Astrocyte of the spinal cord (primary cell): ENCODE measurements at regions not wholly inside any gene's neighbourhood (a gene's known extent, or its start where the extent isn't known, plus 50 kb on each side); places are given as distances from the start of the nearest gene placed in this dataset.

Source experiments
- DNase-seq: peaks from one replicate; pipeline ENCODE4 v3.0.0; 2011; ENCODE audit warnings: low read depth, low spot score
- H3K4me3 ChIP-seq: 2 replicates; pipeline ENCODE4 v1.5.1; 2011; ENCODE audit warnings: low read depth, mild to moderate bottlenecking, low read length, moderate library complexity
- CTCF ChIP-seq: IDR thresholded peaks from 2 replicates; pipeline ENCODE4 v1.5.1; 2012; ENCODE audit warnings: low read depth, mild to moderate bottlenecking, low read length, inconsistent platforms
- in situ Hi-C: cut with HindIII; loops from 2 replicates; pipeline ENCODE4 v1.10.0; 2017; ENCODE audit warnings: low sequenced_read_pairs

GRCh38 chr7:35508623-35509400, 186.1 kb downstream of the HERPUD2 start:
- in situ Hi-C loops = no loop called here
- peak; percentile 9 for TF ChIP-seq CTCF
- H3K4me3 ChIP-seq = no peak overlapping the region
- no peak for DNase-seq

- no peak overlapping the region for H3K4me3 ChIP-seq
- TF ChIP-seq CTCF = no peak
- DNase-seq = no peak
- in situ Hi-C loops = no loop called here
These were observed 189.9 kb downstream of the HERPUD2 start for GRCh38 chr7:35505066-35505465.

GRCh38 chr7:35504365-35504764, 190.6 kb downstream of the HERPUD2 start:
- in situ Hi-C loops = no loop called here
- DNase-seq = no peak
- no peak for TF ChIP-seq CTCF
- no peak overlapping the region for H3K4me3 ChIP-seq

GRCh38 chr7:35501681-35502080, 193.3 kb downstream of the HERPUD2 start:
- no peak for DNase-seq
- no peak for TF ChIP-seq CTCF
- in situ Hi-C loops = no loop called here
- no peak overlapping the region for H3K4me3 ChIP-seq

- in situ Hi-C loops = no loop called here
- no peak for DNase-seq
- TF ChIP-seq CTCF = no peak
These were observed 195.7 kb downstream of the HERPUD2 start for GRCh38 chr7:35499226-35499625.

DNA sequence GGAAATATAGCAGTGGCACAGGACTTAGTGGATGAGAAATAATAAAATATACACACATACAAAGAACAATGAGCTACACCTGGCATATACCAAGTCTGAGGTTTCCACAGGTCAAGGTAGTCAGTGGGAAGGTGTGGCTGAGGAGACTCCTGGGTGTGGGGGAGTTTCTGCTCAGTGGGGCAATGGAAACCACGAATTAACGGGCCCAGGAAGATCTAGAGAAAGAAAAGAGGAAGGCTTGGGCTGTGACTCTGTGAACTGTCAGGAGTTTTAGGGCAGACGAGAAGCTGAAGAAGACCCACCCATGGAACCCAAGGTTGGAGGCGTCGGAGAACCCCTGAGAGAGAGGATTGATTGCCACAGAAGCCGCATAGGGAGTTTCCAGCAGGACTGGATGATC, 196.5 kb downstream of the HERPUD2 start:
- TF ChIP-seq CTCF = no peak
- H3K4me3 ChIP-seq = no peak overlapping the region
- DNase-seq = no peak
- in situ Hi-C loops = no loop called here

More at GRCh38 chr7:35499226-35499625, 195.7 kb downstream of the HERPUD2 start:
- H3K4me3 ChIP-seq = no peak overlapping the region
